Dermis microvascular lymphatic vessel endothelial cell (primary cell): ENCODE measurements at regions not wholly inside any gene's neighbourhood (a gene's known extent, or its start where the extent isn't known, plus 50 kb on each side); places are given as distances from the start of the nearest gene placed in this dataset.
"Not testable (repeated sequence)": the region's sequence is repeated elsewhere in the genome, so short reads cannot be mapped to it uniquely, and the experiment has no call there.

Experiments
- DNase-seq, 2 donors: peaks; one replicate each; pipeline versions ENCODE4 v3.0.0 to v3.0.0-alpha.2; 2010; ENCODE audit warnings: low read depth in 2 of 2

- DNase-seq = no peak
These were observed 83.6 kb downstream of the IER5 start for GRCh38 chr1:181172082-181172481.

- DNase-seq = no peak
These were observed 85.4 kb downstream of the IER5 start for GRCh38 chr1:181173761-181174447.

- no peak for DNase-seq
These were observed 86.4 kb downstream of the IER5 start for GRCh38 chr1:181174861-181175260.

GRCh38 chr1:181175356-181175910 lies 86.9 kb downstream of the IER5 start:
- DNase-seq = no peak

GRCh38 chr1:181175955-181176354 lies 87.5 kb downstream of the IER5 start:
- DNase-seq = no peak

- DNase-seq = no peak
These were observed 89.9 kb downstream of the IER5 start for GRCh38 chr1:181178241-181178879.

GRCh38 chr1:181179279-181179986 lies 90.9 kb downstream of the IER5 start:
- DNase-seq = no peak

- DNase-seq = peak in 1 of 2 donors; percentile 9
These were observed 91.5 kb downstream of the IER5 start for GRCh38 chr1:181179987-181180365.

GRCh38 chr1:181180407-181181031 lies 92.0 kb downstream of the IER5 start:
- DNase-seq = no peak

- DNase-seq = no peak
These were observed 93.5 kb downstream of the IER5 start for GRCh38 chr1:181181792-181182585.

- DNase-seq = no peak
These were observed 96.1 kb downstream of the IER5 start for GRCh38 chr1:181184621-181185020.

- no peak for DNase-seq
These were observed 97.0 kb downstream of the IER5 start for GRCh38 chr1:181185461-181185860.

GRCh38 chr1:181186133-181186532 lies 97.6 kb downstream of the IER5 start:
- not testable (repeated sequence) for DNase-seq

- DNase-seq = no peak
These were observed 99.0 kb downstream of the IER5 start for GRCh38 chr1:181187337-181188126.

GRCh38 chr1:181189245-181189644 lies 100.7 kb downstream of the IER5 start:
- no peak for DNase-seq

GRCh38 chr1:181189691-181190363 lies 101.3 kb downstream of the IER5 start:
- peak in 1 of 2 donors; percentile 55 for DNase-seq

GRCh38 chr1:181190364-181191035 lies 102.0 kb downstream of the IER5 start:
- peak in 1 of 2 donors; percentile 14 for DNase-seq

- DNase-seq = no peak
These were observed 103.1 kb downstream of the IER5 start for GRCh38 chr1:181191494-181192040.

GRCh38 chr1:181192316-181192715 lies 103.8 kb downstream of the IER5 start:
- DNase-seq = no peak
